Osteocyte (in vitro differentiated cells): ENCODE measurements at regions not wholly inside any gene's neighbourhood (a gene's known extent, or its start where the extent isn't known, plus 50 kb on each side); places are given as distances from the start of the nearest gene placed in this dataset.
"Not testable (repeated sequence)": the region's sequence is repeated elsewhere in the genome, so short reads cannot be mapped to it uniquely, and the experiment has no call there.

Source experiments
- DNase-seq: peaks from one replicate; pipeline ENCODE4 v3.0.0; 2021; ENCODE audit warnings: mixed read lengths; ENCODE audit not compliant: unreplicated experiment; ENCODE audit errors: extremely low spot score
- H3K27ac Mint-ChIP-seq: one replicate; pipeline ENCODE4 v1.8.0; 2021; ENCODE audit warnings: mild to moderate bottlenecking, mixed read lengths; ENCODE audit not compliant: unreplicated experiment
- H3K27me3 Mint-ChIP-seq: one replicate; pipeline ENCODE4 v1.8.0; 2021; ENCODE audit warnings: mixed read lengths; ENCODE audit not compliant: unreplicated experiment
- H3K36me3 Mint-ChIP-seq: one replicate; pipeline ENCODE4 v1.8.0; 2021; ENCODE audit warnings: mixed read lengths; ENCODE audit not compliant: unreplicated experiment
- H3K4me1 Mint-ChIP-seq: one replicate; pipeline ENCODE4 v1.8.0; 2021; ENCODE audit warnings: mixed read lengths; ENCODE audit not compliant: unreplicated experiment
- H3K4me3 Mint-ChIP-seq: one replicate; pipeline ENCODE4 v1.8.0; 2021; ENCODE audit warnings: mild to moderate bottlenecking, moderate library complexity, mixed read lengths; ENCODE audit not compliant: unreplicated experiment
- H3K9me3 Mint-ChIP-seq: one replicate; pipeline ENCODE4 v1.8.0; 2021; ENCODE audit warnings: mixed read lengths; ENCODE audit not compliant: unreplicated experiment
- CTCF ChIP-seq: fragments of 200-600 bp; sonication (generic); IDR thresholded peaks from 2 replicates; pipeline ENCODE4 v1.5.0; 2021; ENCODE audit warnings: antibody characterized with exemption, mild to moderate bottlenecking, moderate library complexity

GRCh38 chrX:53795576-53795975, 109.1 kb upstream of the HUWE1 start:
- Mint-ChIP-seq H3K9me3 (peaks cover 9% of the 10 kb centered on the region), H3K27me3 (peaks cover 4% of the 10 kb centered on the region), H3K27ac (no peak overlapping the region), H3K4me1 (no peaks in the 10 kb centered on the region), H3K4me3 (no peak overlapping the region), H3K36me3 (no peaks in the 10 kb centered on the region)
- DNase-seq = no peak
- no peak for TF ChIP-seq CTCF

GRCh38 chrX:53794181-53794580, 107.7 kb upstream of the HUWE1 start:
- H3K36me3 Mint-ChIP-seq = no peaks in the 10 kb centered on the region
- H3K27me3 Mint-ChIP-seq = peaks cover 4% of the 10 kb centered on the region
- H3K9me3 Mint-ChIP-seq = peaks cover 3% of the 10 kb centered on the region
- no peak for DNase-seq
- no peak overlapping the region for H3K27ac Mint-ChIP-seq
- no peak overlapping the region for H3K4me3 Mint-ChIP-seq
- no peaks in the 10 kb centered on the region for H3K4me1 Mint-ChIP-seq
- TF ChIP-seq CTCF = no peak

- no peak overlapping the region for H3K27ac Mint-ChIP-seq
- H3K9me3 Mint-ChIP-seq = peaks cover 16% of the 10 kb centered on the region
- no peaks in the 10 kb centered on the region for H3K36me3 Mint-ChIP-seq
- H3K4me1 Mint-ChIP-seq = no peaks in the 10 kb centered on the region
- H3K4me3 Mint-ChIP-seq = no peak overlapping the region
- no peak for TF ChIP-seq CTCF
- H3K27me3 Mint-ChIP-seq = peaks cover 4% of the 10 kb centered on the region
- no peak for DNase-seq
These were observed 82.3 kb upstream of the HUWE1 start for GRCh38 chrX:53768865-53769264.

- DNase-seq = no peak
- H3K27me3 Mint-ChIP-seq = peaks cover 6% of the 10 kb centered on the region
- peaks cover 16% of the 10 kb centered on the region for H3K9me3 Mint-ChIP-seq
- TF ChIP-seq CTCF = no peak
- no peak overlapping the region for H3K4me3 Mint-ChIP-seq
- H3K27ac Mint-ChIP-seq = no peak overlapping the region
- no peaks in the 10 kb centered on the region for H3K36me3 Mint-ChIP-seq
- H3K4me1 Mint-ChIP-seq = no peaks in the 10 kb centered on the region
These were observed 81.9 kb upstream of the HUWE1 start for GRCh38 chrX:53768451-53768850.

GRCh38 chrX:53767544-53767943, 81.0 kb upstream of the HUWE1 start:
- Mint-ChIP-seq H3K36me3 (no peaks in the 10 kb centered on the region), H3K27me3 (peaks cover 6% of the 10 kb centered on the region), H3K27ac (no peak overlapping the region), H3K9me3 (peaks cover 16% of the 10 kb centered on the region), H3K4me3 (no peak overlapping the region), H3K4me1 (no peaks in the 10 kb centered on the region)
- DNase-seq = no peak
- TF ChIP-seq CTCF = no peak

GRCh38 chrX:53757181-53757580, 70.7 kb upstream of the HUWE1 start:
- not testable (repeated sequence) for DNase-seq, H3K36me3 Mint-ChIP-seq, H3K4me3 Mint-ChIP-seq, H3K4me1 Mint-ChIP-seq, H3K27me3 Mint-ChIP-seq, H3K27ac Mint-ChIP-seq
- H3K9me3 Mint-ChIP-seq = peaks cover 19% of the 10 kb centered on the region
